Body of pancreas (tissue), 4 donors: ENCODE measurements at regions not wholly inside any gene's neighbourhood (a gene's known extent, or its start where the extent isn't known, plus 50 kb on each side); places are given as distances from the start of the nearest gene placed in this dataset.

Source experiments
- POLR2A ChIP-seq, 3 donors: fragments of 450-650 bp; IDR thresholded peaks; one replicate each; pipeline ENCODE4 v1.6.1; 2016; ENCODE audit warnings: antibody characterized with exemption in 3 of 3, mild to moderate bottlenecking in 2 of 3
- TF ChIP-seq, protein P1 (sequence below), 7 experiments: fragments of 450-650 bp in 4 of 7; fragments of 200-600 bp in 3 of 7; sonication (generic) in 3 of 7; IDR thresholded peaks; one replicate each; pipeline ENCODE4 v1.5.1; 2016 to 2019; ENCODE audit warnings: antibody characterized with exemption in 7 of 7

DNA sequence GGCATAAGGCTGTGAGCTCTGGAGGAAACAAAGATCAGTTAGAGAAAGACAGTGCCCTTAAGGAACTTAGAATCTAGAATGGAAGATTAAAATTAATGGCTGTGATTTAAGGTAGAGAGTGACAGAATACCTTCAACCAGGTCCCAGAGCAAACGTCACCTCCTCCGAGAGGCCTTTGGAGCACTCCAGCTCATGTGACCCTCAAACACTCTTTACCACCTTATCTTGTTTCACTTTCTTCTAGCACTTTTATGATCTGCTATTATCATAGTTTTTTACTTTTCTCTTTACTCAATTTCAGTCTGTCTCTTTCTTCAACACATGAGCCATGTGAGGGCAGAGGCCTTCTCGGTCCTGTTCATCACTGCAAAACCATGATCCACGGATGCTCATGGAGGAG is 187.0 kb downstream of the SMIM20 start:
- TF ChIP-seq, protein P1, sequence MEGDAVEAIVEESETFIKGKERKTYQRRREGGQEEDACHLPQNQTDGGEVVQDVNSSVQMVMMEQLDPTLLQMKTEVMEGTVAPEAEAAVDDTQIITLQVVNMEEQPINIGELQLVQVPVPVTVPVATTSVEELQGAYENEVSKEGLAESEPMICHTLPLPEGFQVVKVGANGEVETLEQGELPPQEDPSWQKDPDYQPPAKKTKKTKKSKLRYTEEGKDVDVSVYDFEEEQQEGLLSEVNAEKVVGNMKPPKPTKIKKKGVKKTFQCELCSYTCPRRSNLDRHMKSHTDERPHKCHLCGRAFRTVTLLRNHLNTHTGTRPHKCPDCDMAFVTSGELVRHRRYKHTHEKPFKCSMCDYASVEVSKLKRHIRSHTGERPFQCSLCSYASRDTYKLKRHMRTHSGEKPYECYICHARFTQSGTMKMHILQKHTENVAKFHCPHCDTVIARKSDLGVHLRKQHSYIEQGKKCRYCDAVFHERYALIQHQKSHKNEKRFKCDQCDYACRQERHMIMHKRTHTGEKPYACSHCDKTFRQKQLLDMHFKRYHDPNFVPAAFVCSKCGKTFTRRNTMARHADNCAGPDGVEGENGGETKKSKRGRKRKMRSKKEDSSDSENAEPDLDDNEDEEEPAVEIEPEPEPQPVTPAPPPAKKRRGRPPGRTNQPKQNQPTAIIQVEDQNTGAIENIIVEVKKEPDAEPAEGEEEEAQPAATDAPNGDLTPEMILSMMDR (IDR thresholded peaks at IDR 0.05) = no peak
- TF ChIP-seq POLR2A (IDR thresholded peaks at IDR 0.05) = no peak
